Psoas muscle (tissue), 7 donors: ENCODE measurements at regions not wholly inside any gene's neighbourhood (a gene's known extent, or its start where the extent isn't known, plus 50 kb on each side); places are given as distances from the start of the nearest gene placed in this dataset.

Source experiments
- ATAC-seq, 4 donors: fragments of 200-7000 bp; cut with Tn5 transposase; one replicate each; pipeline ENCODE4 v1.9.1; 2020; ENCODE audit warnings: moderate library complexity in 3 of 4, mild to moderate bottlenecking in 2 of 4
- DNase-seq, 2 donors: peaks; one replicate each; pipeline ENCODE4 v3.0.0-alpha.2; 2020
- H3K27ac ChIP-seq: fragments of 200-600 bp; one replicate; pipeline ENCODE4 v1.8.0; 2022
- H3K27me3 ChIP-seq, 3 donors: fragments of 200-600 bp in 1 of 3; one replicate each; pipeline versions ENCODE4 v1.6.1 to v1.8.0; 2013 to 2022; ENCODE audit warnings: low read length in 2 of 3, mild to moderate bottlenecking in 2 of 3, moderate library complexity in 1 of 3; ENCODE audit not compliant: insufficient read depth in 3 of 3
- H3K36me3 ChIP-seq, 2 donors: fragments of 200-600 bp in 1 of 2; one replicate each; pipeline versions ENCODE4 v1.6.1 to v1.8.0; 2013 to 2022; ENCODE audit warnings: low read depth in 1 of 2, mild to moderate bottlenecking in 1 of 2, moderate library complexity in 1 of 2; ENCODE audit not compliant: insufficient read depth in 1 of 2
- H3K4me1 ChIP-seq: fragments of 200-600 bp; one replicate; pipeline ENCODE4 v1.8.0; 2022
- H3K4me3 ChIP-seq: fragments of 200-600 bp; one replicate; pipeline ENCODE4 v1.8.0; 2022; ENCODE audit warnings: mild to moderate bottlenecking
- H3K9me3 ChIP-seq: fragments of 200-600 bp; one replicate; pipeline ENCODE4 v1.8.0; 2022
- CTCF ChIP-seq: fragments of 200-600 bp; IDR thresholded peaks from one replicate; pipeline ENCODE4 v1.8.0; 2022; ENCODE audit warnings: antibody characterized with exemption
- WGBS, 3 donors: extraction: QIAGEN DNeasy Blood & Tissue Kit; methylation state at CpG; one replicate each; pipeline versions ENCODE4 v1.1.6 to v1.1.7; 2013; 5-methylcytosine and 5-hydroxymethylcytosine counted together
- intact Hi-C, 2 donors: fragments of 100-400 bp; cut with DNase I; formaldehyde crosslinking; loops; one replicate each; pipeline versions ENCODE4 v1.11.0 to v1.14.2; 2022
- donor health status: healthy with polysubstance abuse.
- donor health status: DM: no; HTN: no; CAD: no; lungs with moderate emphysema.
- donor health status: Bipolar disorder and iron deficiency.
- donor health status: healthy.
- donor health status: DM: yes; HTN: yes; CAD: no.
- donor health status: DM: no; HTN: no; CAD: no.
- donor health status: DM: yes; HTN: yes; CAD: no.

- WGBS, 3 donors, result 88 to 90% (median 88%) methylated on average over 13 of the region's 13 CpGs
These were observed 229.7 kb downstream of the ICE1 start for GRCh38 chr5:5652181-5652580.

GRCh38 chr5:5650949-5651348, 228.5 kb downstream of the ICE1 start:
- 96 to 100% (median 98%) methylated on average over 2 of the region's 2 CpGs for WGBS, 3 donors
- no peaks in the 10 kb centered on the region for H3K36me3 ChIP-seq
- no peak overlapping the region for H3K4me3 ChIP-seq
- TF ChIP-seq CTCF, result no peak
- H3K27ac ChIP-seq, result no peak overlapping the region
- H3K27me3 ChIP-seq, result no peaks in the 10 kb centered on the region
- H3K4me1 ChIP-seq, result peaks cover 5% of the 10 kb centered on the region
- DNase-seq (no peak), ATAC-seq (no peak)
- no peaks in the 10 kb centered on the region for H3K9me3 ChIP-seq
- intact Hi-C loops, result loop anchor here in 1 of 2 donors (10.0 kb wide), 1 partner anchor 156 kb away; no protein-coding TSS in a partner anchor

More at GRCh38 chr5:5652181-5652580, 229.7 kb downstream of the ICE1 start:
- no peak overlapping the region for H3K4me3 ChIP-seq
- H3K27ac ChIP-seq, result no peak overlapping the region
- no peaks in the 10 kb centered on the region for H3K9me3 ChIP-seq
- intact Hi-C loops, result loop anchor here in 1 of 2 donors (10.0 kb wide), 1 partner anchor 157 kb away; no protein-coding TSS in a partner anchor
- peaks cover 5% of the 10 kb centered on the region for H3K4me1 ChIP-seq
- DNase-seq, result no peak
- H3K36me3 ChIP-seq, result no peaks in the 10 kb centered on the region
- TF ChIP-seq CTCF, result no peak
- no peak for ATAC-seq
- no peaks in the 10 kb centered on the region for H3K27me3 ChIP-seq

GRCh38 chr5:5650242-5650641, 227.8 kb downstream of the ICE1 start:
- Histone ChIP-seq H3K4me1 (peaks cover 5% of the 10 kb centered on the region), H3K36me3 (no peaks in the 10 kb centered on the region), H3K27me3 (no peaks in the 10 kb centered on the region), H3K4me3 (no peak overlapping the region), H3K27ac (no peak overlapping the region), H3K9me3 (no peaks in the 10 kb centered on the region)
- DNase-seq, result no peak
- no peak for TF ChIP-seq CTCF
- WGBS, 3 donors, result 45 to 67% (median 47%) methylated on average over 5 of the region's 5 CpGs
- intact Hi-C loops, result loop anchor here in 1 of 2 donors (10.0 kb wide), 1 partner anchor 155 kb away; no protein-coding TSS in a partner anchor
- ATAC-seq, result no peak

GRCh38 chr5:5649641-5650040, 227.2 kb downstream of the ICE1 start:
- DNase-seq (no peak), ATAC-seq (no peak)
- no peaks in the 10 kb centered on the region for H3K36me3 ChIP-seq
- WGBS, 3 donors, result 55 to 79% (median 57%) methylated on average over 5 of the region's 5 CpGs
- intact Hi-C loops, result loop anchor here in 1 of 2 donors (10.0 kb wide), 1 partner anchor 155 kb away; no protein-coding TSS in a partner anchor
- no peaks in the 10 kb centered on the region for H3K27me3 ChIP-seq
- no peak overlapping the region for H3K4me3 ChIP-seq
- H3K9me3 ChIP-seq, result no peaks in the 10 kb centered on the region
- no peak overlapping the region for H3K27ac ChIP-seq
- no peak for TF ChIP-seq CTCF
- H3K4me1 ChIP-seq, result peaks cover 8% of the 10 kb centered on the region

GRCh38 chr5:5648694-5649093, 226.2 kb downstream of the ICE1 start:
- Histone ChIP-seq H3K4me3 (no peak overlapping the region), H3K9me3 (no peaks in the 10 kb centered on the region), H3K36me3 (no peaks in the 10 kb centered on the region), H3K27ac (no peak overlapping the region), H3K27me3 (no peaks in the 10 kb centered on the region), H3K4me1 (peaks cover 18% of the 10 kb centered on the region)
- TF ChIP-seq CTCF, result no peak
- DNase-seq (no peak), ATAC-seq (no peak)
- WGBS, 3 donors, result 89 to 92% (median 89%) methylated on average over 7 of the region's 7 CpGs
- intact Hi-C loops, result no loop called here
